Fibroblast of lung (primary cell): ENCODE measurements at regions not wholly inside any gene's neighbourhood (a gene's known extent, or its start where the extent isn't known, plus 50 kb on each side); places are given as distances from the start of the nearest gene placed in this dataset.

Experiments
- DNase-seq, 2 donors: peaks; one replicate each; pipeline versions ENCODE4 v3.0.0 to v3.0.0-alpha.2; 2010; ENCODE audit warnings: low read depth in 2 of 2
- H2AFZ ChIP-seq: 2 replicates; pipeline ENCODE4 v1.5.1; 2012; ENCODE audit warnings: low read length, control low read depth, inconsistent platforms
- H3K27ac ChIP-seq: 2 replicates; pipeline ENCODE4 v1.5.1; 2011; ENCODE audit warnings: low read length, control low read depth; ENCODE audit not compliant: insufficient read depth
- H3K27me3 ChIP-seq: 2 replicates; pipeline ENCODE4 v1.5.1; 2011; ENCODE audit warnings: mild to moderate bottlenecking, low read length; ENCODE audit not compliant: control insufficient read depth, insufficient read depth
- H3K36me3 ChIP-seq: 2 replicates; pipeline ENCODE4 v1.5.1; 2011; ENCODE audit warnings: low read length; ENCODE audit not compliant: control insufficient read depth, insufficient read depth
- H3K4me1 ChIP-seq: 2 replicates; pipeline ENCODE4 v1.5.1; 2011; ENCODE audit warnings: low read length; ENCODE audit not compliant: control insufficient read depth, insufficient read depth; ENCODE audit errors: extremely low read depth
- H3K4me2 ChIP-seq: 2 replicates; pipeline ENCODE4 v1.5.1; 2011; ENCODE audit warnings: low read length, control low read depth; ENCODE audit not compliant: insufficient read depth; ENCODE audit errors: extremely low read depth
- H3K4me3 ChIP-seq, 4 experiments: fragments of 200-600 bp in 1 of 4; sonication (generic) in 1 of 4; replicated peaks in 1 of 4; 2 replicates each; pipeline ENCODE4 v1.5.1; 2011 to 2016; ENCODE audit warnings: low read length in 4 of 4, low read depth in 3 of 4, mild to moderate bottlenecking in 3 of 4, control low read depth in 2 of 4, inconsistent platforms in 1 of 4, mixed read lengths in 1 of 4; ENCODE audit not compliant: insufficient read depth in 1 of 4; ENCODE audit errors: control extremely low read depth in 1 of 4
- H3K79me2 ChIP-seq: 2 replicates; pipeline ENCODE4 v1.5.1; 2012; ENCODE audit warnings: mild to moderate bottlenecking, low read length, inconsistent platforms; ENCODE audit not compliant: control insufficient read depth, insufficient read depth
- H3K9ac ChIP-seq: 2 replicates; pipeline ENCODE4 v1.5.1; 2011; ENCODE audit warnings: mild to moderate bottlenecking, low read length, control low read depth; ENCODE audit not compliant: insufficient read depth
- H3K9me3 ChIP-seq: 2 replicates; pipeline ENCODE4 v1.5.1; 2012; ENCODE audit warnings: low read depth, low read length; ENCODE audit not compliant: control insufficient read depth, insufficient read depth
- H4K20me1 ChIP-seq: 2 replicates; pipeline ENCODE4 v1.5.1; 2011; ENCODE audit warnings: low read length; ENCODE audit not compliant: control insufficient read depth, insufficient read depth; ENCODE audit errors: extremely low read depth
- EZH2 ChIP-seq: IDR thresholded peaks from 2 replicates; pipeline ENCODE4 v1.5.1; 2012; ENCODE audit warnings: low read length, control low read depth, mild to moderate bottlenecking; ENCODE audit errors: missing control alignments
- TF ChIP-seq, protein P1 (sequence below), 2 donors: IDR thresholded peaks in 1 of 2; conservative IDR thresholded peaks in 1 of 2; 1 replicate in 1 of 2; 2 replicates in 1 of 2; pipeline ENCODE4 v1.5.1; 2011 to 2012; ENCODE audit warnings: low read length in 2 of 2, control low read depth in 1 of 2, inconsistent platforms in 1 of 2, low read depth in 1 of 2, mild to moderate bottlenecking in 1 of 2

DNA sequence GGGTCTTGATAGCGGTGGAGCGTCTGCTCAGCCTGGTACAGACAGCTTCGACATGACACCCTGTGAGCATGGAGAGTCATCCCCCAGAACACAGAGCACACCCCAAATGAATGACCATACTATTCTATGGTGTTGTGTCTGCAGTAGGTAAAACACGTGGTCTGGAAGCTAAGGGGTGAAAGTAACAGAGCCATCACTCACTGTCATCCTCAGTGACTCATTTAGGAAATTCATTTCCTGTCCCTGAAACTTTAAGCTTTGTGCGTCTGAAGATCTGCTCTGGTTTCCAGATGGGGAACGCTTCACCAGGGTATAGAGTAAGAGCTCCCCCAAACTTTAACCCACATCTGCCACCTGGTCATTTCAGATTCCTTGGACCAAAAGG lies 94.8 kb upstream of the DISP3 start:
- DNase-seq: peak in 1 of 2 donors; percentile 34
- H3K4me1 ChIP-seq: no peaks in the 10 kb centered on the region
- H3K27me3 ChIP-seq: no peaks in the 10 kb centered on the region
- no peaks in the 10 kb centered on the region for H4K20me1 ChIP-seq
- H3K4me2 ChIP-seq: no peak overlapping the region
- TF ChIP-seq, protein P1, sequence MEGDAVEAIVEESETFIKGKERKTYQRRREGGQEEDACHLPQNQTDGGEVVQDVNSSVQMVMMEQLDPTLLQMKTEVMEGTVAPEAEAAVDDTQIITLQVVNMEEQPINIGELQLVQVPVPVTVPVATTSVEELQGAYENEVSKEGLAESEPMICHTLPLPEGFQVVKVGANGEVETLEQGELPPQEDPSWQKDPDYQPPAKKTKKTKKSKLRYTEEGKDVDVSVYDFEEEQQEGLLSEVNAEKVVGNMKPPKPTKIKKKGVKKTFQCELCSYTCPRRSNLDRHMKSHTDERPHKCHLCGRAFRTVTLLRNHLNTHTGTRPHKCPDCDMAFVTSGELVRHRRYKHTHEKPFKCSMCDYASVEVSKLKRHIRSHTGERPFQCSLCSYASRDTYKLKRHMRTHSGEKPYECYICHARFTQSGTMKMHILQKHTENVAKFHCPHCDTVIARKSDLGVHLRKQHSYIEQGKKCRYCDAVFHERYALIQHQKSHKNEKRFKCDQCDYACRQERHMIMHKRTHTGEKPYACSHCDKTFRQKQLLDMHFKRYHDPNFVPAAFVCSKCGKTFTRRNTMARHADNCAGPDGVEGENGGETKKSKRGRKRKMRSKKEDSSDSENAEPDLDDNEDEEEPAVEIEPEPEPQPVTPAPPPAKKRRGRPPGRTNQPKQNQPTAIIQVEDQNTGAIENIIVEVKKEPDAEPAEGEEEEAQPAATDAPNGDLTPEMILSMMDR (conservative IDR thresholded peaks at IDR 0.05 in 1 of 2, IDR thresholded peaks at IDR 0.05 in 1 of 2; ENCODE audit: low read depth in 1 of 2, low read length in 2 of 2): no peak
- no peak for TF ChIP-seq EZH2
- no peaks in the 10 kb centered on the region for H3K79me2 ChIP-seq
- H3K9ac ChIP-seq: no peak overlapping the region
- no peak overlapping the region for H3K4me3 ChIP-seq
- H3K36me3 ChIP-seq: no peaks in the 10 kb centered on the region
- H3K27ac ChIP-seq: no peak overlapping the region
- H2AFZ ChIP-seq: no peak overlapping the region
- H3K9me3 ChIP-seq: no peaks in the 10 kb centered on the region

DNA sequence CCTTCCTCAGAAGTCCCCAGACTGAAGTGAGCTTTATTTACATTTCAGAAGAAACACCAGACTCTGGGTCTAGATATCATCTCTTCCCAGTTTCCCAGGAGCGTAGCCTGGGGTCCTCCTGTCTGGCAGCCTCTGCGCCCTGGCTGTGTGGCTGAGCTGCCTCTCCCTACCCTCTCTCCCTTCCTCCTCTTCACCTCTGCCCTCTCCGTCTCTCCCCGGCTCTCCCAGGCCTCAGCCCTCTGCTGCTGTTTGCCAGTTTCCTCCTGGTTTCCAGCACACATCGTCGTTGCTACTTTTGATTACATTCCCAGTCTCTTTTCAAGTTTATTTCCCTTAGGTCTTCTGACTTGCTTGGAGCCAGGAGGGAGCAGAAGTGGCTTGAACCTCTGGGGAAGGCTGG lies 91.1 kb upstream of the DISP3 start:
- H3K9ac ChIP-seq: no peak overlapping the region
- no peak for DNase-seq
- H3K27ac ChIP-seq: no peak overlapping the region
- TF ChIP-seq EZH2: no peak
- TF ChIP-seq, protein P1 (conservative IDR thresholded peaks at IDR 0.05 in 1 of 2, IDR thresholded peaks at IDR 0.05 in 1 of 2; ENCODE audit: low read depth in 1 of 2, low read length in 2 of 2): no peak
- no peaks in the 10 kb centered on the region for H3K27me3 ChIP-seq
- no peak overlapping the region for H3K4me2 ChIP-seq
- H3K79me2 ChIP-seq: no peaks in the 10 kb centered on the region
- H3K9me3 ChIP-seq: no peaks in the 10 kb centered on the region
- H3K36me3 ChIP-seq: no peaks in the 10 kb centered on the region
- H2AFZ ChIP-seq: no peak overlapping the region
- H3K4me3 ChIP-seq: no peak overlapping the region
- H4K20me1 ChIP-seq: no peaks in the 10 kb centered on the region
- H3K4me1 ChIP-seq: no peaks in the 10 kb centered on the region

DNA sequence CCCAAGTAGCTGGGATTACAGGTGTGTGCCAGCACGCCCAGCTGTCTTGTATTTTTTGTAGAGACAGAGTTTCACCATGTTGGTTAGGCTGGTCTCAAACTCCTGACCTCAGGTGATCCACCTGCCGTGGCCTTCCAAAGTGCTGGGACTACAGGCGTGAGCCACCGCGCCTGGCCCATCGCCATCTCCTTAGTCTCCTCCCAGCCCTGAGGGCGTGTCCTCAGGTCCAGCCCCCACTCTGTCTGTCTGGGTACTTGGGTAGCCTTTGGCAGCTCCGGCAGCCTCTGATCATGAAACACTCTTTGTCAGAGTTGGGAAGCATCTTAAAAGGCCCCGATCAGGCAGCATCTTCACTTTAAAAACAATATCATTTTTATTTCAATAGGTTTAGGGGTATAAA lies 90.3 kb upstream of the DISP3 start:
- H3K27ac ChIP-seq: no peak overlapping the region
- TF ChIP-seq EZH2: no peak
- TF ChIP-seq, protein P1 (conservative IDR thresholded peaks at IDR 0.05 in 1 of 2, IDR thresholded peaks at IDR 0.05 in 1 of 2; ENCODE audit: low read depth in 1 of 2, low read length in 2 of 2): no peak
- no peaks in the 10 kb centered on the region for H3K27me3 ChIP-seq
- H3K4me1 ChIP-seq: no peaks in the 10 kb centered on the region
- no peaks in the 10 kb centered on the region for H3K79me2 ChIP-seq
- no peak for DNase-seq
- H3K9me3 ChIP-seq: no peaks in the 10 kb centered on the region
- H3K36me3 ChIP-seq: no peaks in the 10 kb centered on the region
- H4K20me1 ChIP-seq: no peaks in the 10 kb centered on the region
- H2AFZ ChIP-seq: no peak overlapping the region
- H3K4me3 ChIP-seq: no peak overlapping the region
- H3K4me2 ChIP-seq: no peak overlapping the region
- no peak overlapping the region for H3K9ac ChIP-seq
